Natural killer cell (primary cell): ENCODE measurements at regions not wholly inside any gene's neighbourhood (a gene's known extent, or its start where the extent isn't known, plus 50 kb on each side); places are given as distances from the start of the nearest gene placed in this dataset.

Source experiments
- ATAC-seq, 3 donors: fragments of 150-1000 bp in 2 of 3; fragments of 200-7000 bp in 1 of 3; cut with Tn5 transposase; 1 replicate in 1 of 3; 2 replicates in 2 of 3; pipeline ENCODE4 v1.10.0; 2021; ENCODE audit warnings: mild to moderate bottlenecking in 2 of 3, moderate library complexity in 2 of 3
- DNase-seq, 2 donors: peaks; one replicate each; pipeline versions ENCODE4 v3.0.0 to v3.0.0-alpha.2; 2013 to 2021; ENCODE audit warnings: mixed read lengths in 1 of 2
- H3K27ac ChIP-seq: one replicate; pipeline ENCODE4 v1.5.1; 2013; ENCODE audit warnings: mild to moderate bottlenecking, low read length
- H3K27me3 ChIP-seq: one replicate; pipeline ENCODE4 v1.6.1; 2013; ENCODE audit warnings: low read length; ENCODE audit not compliant: control insufficient read depth, insufficient read depth
- H3K36me3 ChIP-seq: one replicate; pipeline ENCODE4 v1.6.1; 2013; ENCODE audit warnings: low read length; ENCODE audit not compliant: control insufficient read depth, insufficient read depth
- H3K4me1 ChIP-seq: one replicate; pipeline ENCODE4 v1.6.1; 2013; ENCODE audit warnings: low read length; ENCODE audit not compliant: control insufficient read depth, insufficient read depth
- H3K4me3 ChIP-seq: one replicate; pipeline ENCODE4 v1.5.1; 2013; ENCODE audit warnings: low read length
- H3K9me3 ChIP-seq: one replicate; pipeline ENCODE4 v1.6.1; 2013; ENCODE audit warnings: low read length; ENCODE audit not compliant: control insufficient read depth, insufficient read depth
- H3K27ac Mint-ChIP-seq, 2 donors: one replicate each; pipeline ENCODE4 v1.8.0; 2022; ENCODE audit warnings: mild to moderate bottlenecking in 2 of 2, mixed read lengths in 2 of 2, moderate library complexity in 1 of 2
- H3K27me3 Mint-ChIP-seq, 2 donors: one replicate each; pipeline ENCODE4 v1.8.0; 2022; ENCODE audit warnings: low read depth in 2 of 2, mixed read lengths in 2 of 2
- H3K36me3 Mint-ChIP-seq: one replicate; pipeline ENCODE4 v1.8.0; 2022; ENCODE audit warnings: mixed read lengths
- H3K4me1 Mint-ChIP-seq, 2 donors: one replicate each; pipeline ENCODE4 v1.8.0; 2022; ENCODE audit warnings: mixed read lengths in 2 of 2
- H3K4me3 Mint-ChIP-seq: one replicate; pipeline ENCODE4 v1.8.0; 2022; ENCODE audit warnings: mild to moderate bottlenecking, moderate library complexity, mixed read lengths
- H3K9me3 Mint-ChIP-seq, 2 donors: one replicate each; pipeline ENCODE4 v1.8.0; 2022; ENCODE audit warnings: mixed read lengths in 2 of 2
- WGBS: methylation state at CpG from one replicate; pipeline ENCODE4 v1.1.7; 2013; ENCODE audit warnings: missing lambda C conversion rate; ENCODE audit not compliant: insufficient coverage; 5-methylcytosine and 5-hydroxymethylcytosine counted together
- intact Hi-C: fragments of 100-400 bp; cut with micrococcal nuclease; formaldehyde crosslinking; loops from one replicate; pipeline ENCODE4 v1.14.2; 2022
- TF ChIP-seq, protein P1 (sequence below): fragments of 200-600 bp; IDR thresholded peaks from one replicate; pipeline ENCODE4 v1.8.0; 2022; ENCODE audit warnings: antibody characterized with exemption

DNA sequence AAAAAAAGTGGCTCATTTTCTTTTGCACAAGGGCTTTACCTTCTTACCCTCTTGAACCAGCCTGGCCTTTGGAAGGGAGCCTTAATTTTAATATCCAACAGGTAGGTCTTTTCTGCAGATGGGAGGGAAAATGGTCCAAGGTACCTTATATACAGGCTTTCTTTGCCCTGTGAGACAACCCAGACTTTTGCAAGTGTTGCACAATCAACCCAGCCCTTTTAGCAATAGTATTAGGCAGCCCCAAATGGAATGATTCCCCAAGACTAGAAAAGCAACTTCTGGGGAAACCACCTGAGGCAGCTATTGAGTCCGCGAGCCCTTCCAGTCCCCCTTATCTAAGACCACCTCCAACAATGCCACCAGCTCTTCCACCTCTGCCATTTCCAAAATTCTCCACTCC is 1138.3 kb downstream of the XPNPEP1 start:
- no peaks in the 10 kb centered on the region for H3K4me1 ChIP-seq
- no peak overlapping the region for H3K4me3 ChIP-seq
- H3K9me3 Mint-ChIP-seq: peaks cover 16 to 21% of the 10 kb centered on the region in 2 donors
- ATAC-seq: no peak
- no peaks in the 10 kb centered on the region for H3K36me3 Mint-ChIP-seq
- intact Hi-C loops: no loop called here
- WGBS: 85% methylated on average over 1 of the region's 2 CpGs
- H3K4me1 Mint-ChIP-seq: no peaks in the 10 kb centered on the region
- DNase-seq: no peak
- TF ChIP-seq, protein P1, sequence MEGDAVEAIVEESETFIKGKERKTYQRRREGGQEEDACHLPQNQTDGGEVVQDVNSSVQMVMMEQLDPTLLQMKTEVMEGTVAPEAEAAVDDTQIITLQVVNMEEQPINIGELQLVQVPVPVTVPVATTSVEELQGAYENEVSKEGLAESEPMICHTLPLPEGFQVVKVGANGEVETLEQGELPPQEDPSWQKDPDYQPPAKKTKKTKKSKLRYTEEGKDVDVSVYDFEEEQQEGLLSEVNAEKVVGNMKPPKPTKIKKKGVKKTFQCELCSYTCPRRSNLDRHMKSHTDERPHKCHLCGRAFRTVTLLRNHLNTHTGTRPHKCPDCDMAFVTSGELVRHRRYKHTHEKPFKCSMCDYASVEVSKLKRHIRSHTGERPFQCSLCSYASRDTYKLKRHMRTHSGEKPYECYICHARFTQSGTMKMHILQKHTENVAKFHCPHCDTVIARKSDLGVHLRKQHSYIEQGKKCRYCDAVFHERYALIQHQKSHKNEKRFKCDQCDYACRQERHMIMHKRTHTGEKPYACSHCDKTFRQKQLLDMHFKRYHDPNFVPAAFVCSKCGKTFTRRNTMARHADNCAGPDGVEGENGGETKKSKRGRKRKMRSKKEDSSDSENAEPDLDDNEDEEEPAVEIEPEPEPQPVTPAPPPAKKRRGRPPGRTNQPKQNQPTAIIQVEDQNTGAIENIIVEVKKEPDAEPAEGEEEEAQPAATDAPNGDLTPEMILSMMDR: no peak
- H3K9me3 ChIP-seq: peaks cover 2% of the 10 kb centered on the region
- H3K36me3 ChIP-seq: no peaks in the 10 kb centered on the region
- no peaks in the 10 kb centered on the region for H3K27me3 Mint-ChIP-seq
- H3K4me3 Mint-ChIP-seq: no peak overlapping the region
- H3K27me3 ChIP-seq: no peaks in the 10 kb centered on the region
- no peak overlapping the region for H3K27ac Mint-ChIP-seq
- no peak overlapping the region for H3K27ac ChIP-seq

DNA sequence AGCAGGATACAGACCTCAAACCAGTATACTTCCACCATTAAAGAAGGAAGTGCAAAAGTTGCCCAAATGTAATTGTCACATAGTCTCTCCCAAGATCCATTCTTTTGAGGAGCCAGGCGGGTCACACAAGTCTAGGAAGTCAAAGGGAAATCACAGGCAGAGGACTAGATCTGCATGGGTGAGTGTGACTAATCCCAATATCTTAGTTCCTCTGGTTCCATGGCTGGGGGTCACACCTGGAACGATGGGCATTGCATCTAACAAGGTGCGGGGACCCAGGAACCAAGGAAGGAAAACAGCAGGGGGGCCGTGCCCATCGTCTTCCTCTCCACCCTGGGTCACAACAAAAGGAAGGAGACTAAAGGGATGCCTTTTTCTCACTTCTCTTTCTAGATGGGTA is 1138.8 kb downstream of the XPNPEP1 start:
- H3K9me3 ChIP-seq: peaks cover 2% of the 10 kb centered on the region
- DNase-seq (no peak), ATAC-seq (no peak)
- WGBS: 78% methylated on average over 5 of the region's 5 CpGs
- H3K9me3 Mint-ChIP-seq: peaks cover 13 to 20% of the 10 kb centered on the region in 2 donors
- H3K27me3 ChIP-seq: no peaks in the 10 kb centered on the region
- TF ChIP-seq, protein P1: no peak
- H3K36me3 Mint-ChIP-seq: no peaks in the 10 kb centered on the region
- no peak overlapping the region for H3K4me3 Mint-ChIP-seq
- H3K27me3 Mint-ChIP-seq: no peaks in the 10 kb centered on the region
- intact Hi-C loops: no loop called here
- H3K4me1 ChIP-seq: no peaks in the 10 kb centered on the region
- H3K27ac Mint-ChIP-seq: no peak overlapping the region
- no peak overlapping the region for H3K4me3 ChIP-seq
- H3K4me1 Mint-ChIP-seq: no peaks in the 10 kb centered on the region
- H3K36me3 ChIP-seq: no peaks in the 10 kb centered on the region
- H3K27ac ChIP-seq: no peak overlapping the region

DNA sequence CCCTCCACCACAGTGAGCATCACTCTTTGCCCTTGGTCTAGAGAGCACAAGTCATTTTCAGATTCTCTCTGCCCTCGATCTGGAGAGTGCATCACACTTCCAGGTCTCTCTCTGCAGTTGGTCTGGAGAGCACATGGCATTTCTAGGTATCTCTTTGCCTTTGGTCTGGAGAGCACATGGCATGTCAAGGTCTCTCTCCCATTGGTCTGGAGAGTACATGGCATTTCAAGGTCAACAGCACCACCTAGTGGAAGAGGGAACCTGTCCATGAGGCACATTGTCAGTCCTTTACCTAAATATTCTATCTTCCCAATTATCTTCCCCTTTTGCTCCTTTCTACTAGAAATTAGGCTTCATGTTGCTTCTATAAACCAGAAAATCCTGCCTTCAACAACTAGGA is 1139.4 kb downstream of the XPNPEP1 start:
- 57% methylated on average over 1 of the region's 1 CpG for WGBS
- Mint-ChIP-seq H3K27ac (no peak overlapping the region), H3K4me1 (no peaks in the 10 kb centered on the region), H3K36me3 (no peaks in the 10 kb centered on the region), H3K4me3 (no peak overlapping the region), H3K27me3 (no peaks in the 10 kb centered on the region), H3K9me3 (peaks cover 12 to 22% of the 10 kb centered on the region in 2 donors)
- TF ChIP-seq, protein P1: no peak
- Histone ChIP-seq H3K9me3 (peaks cover 2% of the 10 kb centered on the region), H3K4me1 (no peaks in the 10 kb centered on the region), H3K27me3 (no peaks in the 10 kb centered on the region), H3K27ac (no peak overlapping the region), H3K4me3 (no peak overlapping the region), H3K36me3 (no peaks in the 10 kb centered on the region)
- DNase-seq (peak in 1 of 2 donors; percentile 2), ATAC-seq (no peak)
- intact Hi-C loops: no loop called here

DNA sequence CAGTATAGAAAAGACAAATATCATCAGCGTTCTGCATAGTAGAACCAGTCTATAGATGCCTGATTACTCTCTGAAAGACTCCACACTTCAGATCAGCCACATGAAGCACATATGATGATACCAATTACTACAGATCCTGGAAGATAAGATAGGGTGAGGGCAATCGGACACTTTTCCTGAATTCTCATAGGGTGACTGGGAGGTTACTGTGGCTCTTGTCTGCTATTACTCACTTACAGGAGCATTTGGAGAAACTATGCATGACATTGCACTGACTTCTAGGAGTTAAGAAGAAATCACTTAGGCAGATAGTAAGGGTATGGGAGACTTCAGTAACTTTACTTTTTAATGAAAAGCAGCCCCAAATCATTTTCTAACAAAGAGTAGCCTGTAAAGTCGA is 1140.9 kb downstream of the XPNPEP1 start:
- intact Hi-C loops: no loop called here
- Mint-ChIP-seq H3K9me3 (peaks cover 15 to 22% of the 10 kb centered on the region in 2 donors), H3K4me3 (no peak overlapping the region), H3K4me1 (no peaks in the 10 kb centered on the region), H3K27ac (no peak overlapping the region), H3K27me3 (no peaks in the 10 kb centered on the region), H3K36me3 (no peaks in the 10 kb centered on the region)
- TF ChIP-seq, protein P1: no peak
- Histone ChIP-seq H3K4me3 (no peak overlapping the region), H3K36me3 (no peaks in the 10 kb centered on the region), H3K27me3 (no peaks in the 10 kb centered on the region), H3K27ac (no peak overlapping the region), H3K9me3 (peaks cover 2% of the 10 kb centered on the region), H3K4me1 (no peaks in the 10 kb centered on the region)
- 58% methylated on average over 3 of the region's 3 CpGs for WGBS
- ATAC-seq (no peak), DNase-seq (no peak)
